ENCODE measurements at regions not wholly inside any gene's neighbourhood (a gene's known extent, or its start where the extent isn't known, plus 50 kb on each side); places are given as distances from the start of the nearest gene placed in this dataset.
"Not testable (repeated sequence)": the region's sequence is repeated elsewhere in the genome, so short reads cannot be mapped to it uniquely, and the experiment has no call there.

- TF ChIP-seq CTCF (IDR thresholded peaks at IDR 0.05; ENCODE audit: insufficient read depth, low read length), result no peak
- DNase-seq (ENCODE audit: low read depth), result no peak
- H3K4me3 ChIP-seq (ENCODE audit: low read depth, low read length), result no peak overlapping the region
Observed at GRCh38 chr19:30830875-30831274, 458.7 kb downstream of the ZNF536 start.

GRCh38 chr19:30825505-30825904 lies 453.3 kb downstream of the ZNF536 start:
- DNase-seq (ENCODE audit: low read depth); H3K4me3 ChIP-seq (ENCODE audit: low read depth, low read length): not testable (repeated sequence)

- DNase-seq (ENCODE audit: low read depth), result no peak
- TF ChIP-seq CTCF (IDR thresholded peaks at IDR 0.05; ENCODE audit: insufficient read depth, low read length), result no peak
- no peak overlapping the region for H3K4me3 ChIP-seq (ENCODE audit: low read depth, low read length)
Observed at GRCh38 chr19:30824809-30825208, 452.6 kb downstream of the ZNF536 start.

GRCh38 chr19:30817965-30818567 lies 445.9 kb downstream of the ZNF536 start:
- DNase-seq (ENCODE audit: low read depth), result no peak
- H3K4me3 ChIP-seq (ENCODE audit: low read depth, low read length), result no peak overlapping the region
- no peak for TF ChIP-seq CTCF (IDR thresholded peaks at IDR 0.05; ENCODE audit: insufficient read depth, low read length)

- DNase-seq (ENCODE audit: low read depth), result no peak
- no peak overlapping the region for H3K4me3 ChIP-seq (ENCODE audit: low read depth, low read length)
- TF ChIP-seq CTCF (IDR thresholded peaks at IDR 0.05; ENCODE audit: insufficient read depth, low read length), result no peak
Observed at GRCh38 chr19:30817197-30817596, 445.0 kb downstream of the ZNF536 start.

GRCh38 chr19:30815889-30816580 lies 443.9 kb downstream of the ZNF536 start:
- H3K4me3 ChIP-seq (ENCODE audit: low read depth, low read length), result no peak overlapping the region
- no peak for TF ChIP-seq CTCF (IDR thresholded peaks at IDR 0.05; ENCODE audit: insufficient read depth, low read length)
- DNase-seq (ENCODE audit: low read depth), result no peak

GRCh38 chr19:30812099-30812678 lies 440.0 kb downstream of the ZNF536 start:
- no peak for DNase-seq (ENCODE audit: low read depth)
- H3K4me3 ChIP-seq (ENCODE audit: low read depth, low read length), result no peak overlapping the region
- no peak for TF ChIP-seq CTCF (IDR thresholded peaks at IDR 0.05; ENCODE audit: insufficient read depth, low read length)

Data from fibroblast of the aortic adventitia (primary cell).